K562 (cell line): ENCODE measurements at regions not wholly inside any gene's neighbourhood (a gene's known extent, or its start where the extent isn't known, plus 50 kb on each side); places are given as distances from the start of the nearest gene placed in this dataset.

Source experiments
- ATAC-seq: fragments of 200-7000 bp; cut with Tn5 transposase; 3 replicates; pipeline ENCODE4 v1.9.1; 2020; ENCODE audit warnings: moderate library complexity
- BruUV-seq: library from RNA; stranded (reverse); fragments of 400-500 nt; replicated peaks from 2 replicates; lab custom pipeline; 2021; lab: Mats Ljungman, UMichigan
- CTCF ChIA-PET: fragments of 300-600 bp; formaldehyde crosslinking; extraction: SDS; loops from one replicate; lab custom pipeline; 2021; ENCODE audit warnings: low intra/inter-chr PET ratio; lab: Yijun Ruan, JAX
- POLR2A ChIA-PET: fragments of 300-600, 350-650 bp; sonication (Branson Sonifier 250); formaldehyde crosslinking; extraction: SDS; loops from one replicate; lab custom pipeline; 2021; ENCODE audit warnings: antibody characterized with exemption, inconsistent platforms; lab: Yijun Ruan, JAX
- DNase-seq, 4 experiments: peaks; one replicate each; pipeline versions ENCODE4 v3.0.0 to v3.0.0-alpha.2; 2011 to 2018; ENCODE audit warnings: low spot score in 3 of 4, mixed read lengths in 3 of 4; ENCODE audit errors: extremely low read depth in 1 of 4
- FAIRE-seq: peaks from 2 replicates; lab custom pipeline; 2011; peaks lifted over from hg19 to GRCh38; lab: Jason Lieb, UNC
- H2AFZ ChIP-seq: 2 replicates; pipeline ENCODE4 v1.6.0; 2011; ENCODE audit warnings: low read depth, low read length, control low read depth, inconsistent platforms
- H3K27ac ChIP-seq: fragments of 200-600 bp; 3 replicates; pipeline ENCODE4 v1.8.0; 2011; ENCODE audit warnings: low read depth, mild to moderate bottlenecking, control low read depth, inconsistent platforms, low read length, moderate library complexity, mixed read lengths; ENCODE audit errors: extremely low read depth
- H3K27me3 ChIP-seq, 2 experiments: fragments of 300-600 bp in 1 of 2; 2 replicates in 1 of 2; 3 replicates in 1 of 2; pipeline versions ENCODE4 v1.6.0 to v1.8.0; 2011; ENCODE audit warnings: inconsistent platforms in 2 of 2, low read length in 2 of 2, mild to moderate bottlenecking in 1 of 2, mixed read lengths in 1 of 2, moderate library complexity in 1 of 2; ENCODE audit not compliant: control insufficient read depth in 2 of 2, insufficient read depth in 2 of 2
- H3K36me3 ChIP-seq: fragments of 300-600 bp; 3 replicates; pipeline ENCODE4 v1.8.0; 2011; ENCODE audit warnings: mild to moderate bottlenecking, low read length, inconsistent platforms; ENCODE audit not compliant: control insufficient read depth, insufficient read depth
- H3K4me1 ChIP-seq, 2 experiments: fragments of 200-600 bp in 1 of 2; replicated peaks in 1 of 2; 2 replicates in 1 of 2; 3 replicates in 1 of 2; pipeline versions ENCODE4 v1.5.1 to v1.8.0; 2011; ENCODE audit warnings: inconsistent platforms in 2 of 2, low read length in 2 of 2, mild to moderate bottlenecking in 1 of 2, mixed read lengths in 1 of 2, moderate library complexity in 1 of 2; ENCODE audit not compliant: control insufficient read depth in 2 of 2, insufficient read depth in 2 of 2
- H3K4me2 ChIP-seq: 2 replicates; pipeline ENCODE4 v1.6.1; 2011; ENCODE audit warnings: low read length, control low read depth, inconsistent platforms, mixed read lengths; ENCODE audit not compliant: insufficient read depth
- H3K4me3 ChIP-seq: fragments of 200-600 bp; sonication (generic), shearing (Covaris generic); 2 replicates; pipeline ENCODE4 v1.5.1; 2016; ENCODE audit warnings: control low read depth, inconsistent platforms
- H3K79me2 ChIP-seq: fragments of 200-600 bp; 3 replicates; pipeline ENCODE4 v1.8.0; 2011; ENCODE audit warnings: low read length, inconsistent platforms; ENCODE audit not compliant: control insufficient read depth, insufficient read depth
- H3K9ac ChIP-seq, 2 experiments: 2 replicates each; pipeline versions ENCODE4 v1.6.0 to v1.6.1; 2011; ENCODE audit warnings: low read depth in 2 of 2, low read length in 2 of 2, control low read depth in 1 of 2, inconsistent platforms in 1 of 2, mild to moderate bottlenecking in 1 of 2, mixed read lengths in 1 of 2; ENCODE audit not compliant: insufficient read depth in 1 of 2
- H3K9me1 ChIP-seq: one replicate; pipeline ENCODE4 v1.6.0; 2011; ENCODE audit warnings: inconsistent platforms, mild to moderate bottlenecking, low read length, moderate library complexity; ENCODE audit not compliant: control insufficient read depth, insufficient read depth
- H3K9me3 ChIP-seq: replicated peaks from 2 replicates; pipeline ENCODE4 v1.5.1; 2011; ENCODE audit warnings: low read depth, low read length, inconsistent platforms; ENCODE audit not compliant: control insufficient read depth, insufficient read depth
- H4K20me1 ChIP-seq: replicated peaks from 2 replicates; pipeline ENCODE4 v1.6.1; 2011; ENCODE audit warnings: low read length, inconsistent platforms, mixed read lengths; ENCODE audit not compliant: control insufficient read depth, insufficient read depth
- BCL6 ChIP-seq: fragments of 250-450 bp; sonication (Bioruptor Pico); IDR thresholded peaks from 2 replicates; pipeline ENCODE4 v1.4.0; 2020
- CBX3 ChIP-seq, 2 experiments: IDR thresholded peaks; 1 replicate in 1 of 2; 2 replicates in 1 of 2; pipeline ENCODE4 v1.6.1; 2012; ENCODE audit warnings: inconsistent platforms in 2 of 2, low read length in 2 of 2, borderline replicate concordance in 1 of 2, control low read depth in 1 of 2
- DACH1 ChIP-seq: fragments of 450-650 bp; IDR thresholded peaks from 2 replicates; pipeline ENCODE4 v1.6.1; 2018; ENCODE audit not compliant: partially characterized antibody
- ELF4 ChIP-seq: fragments of 450-650 bp; formaldehyde crosslinking; IDR thresholded peaks from 2 replicates; pipeline ENCODE4 v1.4.0; 2022; ENCODE audit warnings: missing genetic modification characterization
- ETV5 ChIP-seq: sonication (generic); formaldehyde crosslinking; IDR thresholded peaks from 2 replicates; pipeline ENCODE4 v1.4.0; 2020; ENCODE audit warnings: low read depth, mild to moderate bottlenecking, missing genetic modification reagents
- MECOM ChIP-seq: fragments of 250-450 bp; sonication (Bioruptor Pico); IDR thresholded peaks from 2 replicates; pipeline ENCODE4 v1.8.0; 2022; ENCODE audit warnings: inconsistent platforms
- MIER1 ChIP-seq: fragments of 450-650 bp; IDR thresholded peaks from 2 replicates; pipeline ENCODE4 v1.6.1; 2016; ENCODE audit warnings: antibody characterized with exemption, mild to moderate bottlenecking, low read depth
- NFE2 ChIP-seq: IDR thresholded peaks from 2 replicates; pipeline ENCODE4 v1.6.1; 2014; ENCODE audit warnings: antibody characterized with exemption, low read depth
- NR1H2 ChIP-seq: sonication (generic); formaldehyde crosslinking; IDR thresholded peaks from 2 replicates; pipeline ENCODE4 v1.4.0; 2020; ENCODE audit warnings: mild to moderate bottlenecking, missing genetic modification reagents
- PRPF4 ChIP-seq: fragments of 200-400 bp; formaldehyde crosslinking; IDR thresholded peaks from one replicate; pipeline ENCODE4 v1.6.1; 2017; ENCODE audit warnings: low read length, low read depth, mild to moderate bottlenecking; ENCODE audit not compliant: insufficient read depth, poor library complexity, severe bottlenecking
- RFX7 ChIP-seq: fragments of 250-450 bp; sonication (Bioruptor Pico); IDR thresholded peaks from 2 replicates; pipeline ENCODE4 v1.5.1; 2021; ENCODE audit warnings: mild to moderate bottlenecking
- in situ Hi-C: fragments of 300-500 bp; cut with MboI; formaldehyde crosslinking; loops from 4 replicates; pipeline ENCODE4 v1.15.0; 2018; ENCODE audit warnings: inconsistent platforms, mixed read lengths
- intact Hi-C: fragments of 100-400 bp; cut with micrococcal nuclease; formaldehyde crosslinking; loops from 2 replicates; pipeline ENCODE4 v1.14.2; 2022
- TF ChIP-seq, protein P1 (sequence below): fragments of 450-650 bp; IDR thresholded peaks from 2 replicates; pipeline ENCODE4 v1.6.1; 2016; ENCODE audit warnings: low read depth

DNA sequence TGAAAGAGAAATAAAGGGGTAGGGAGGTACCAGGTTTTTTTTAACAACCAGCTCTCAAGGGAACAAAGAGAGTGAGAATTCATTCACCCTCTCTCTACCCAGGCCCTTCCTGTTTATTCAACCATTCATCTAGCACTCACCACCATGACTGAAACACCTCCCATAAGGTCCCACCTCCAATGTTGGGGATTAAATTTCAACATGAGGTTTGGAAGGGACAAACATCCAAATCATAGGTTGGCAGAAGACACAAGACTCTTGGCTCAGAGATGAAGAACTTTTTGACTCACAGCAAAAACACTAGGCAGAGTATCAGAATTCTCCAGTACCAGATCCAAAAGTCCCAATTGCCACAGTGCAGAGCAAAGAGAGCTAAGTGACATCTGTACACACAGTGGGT is 186.3 kb downstream of the EDN1 start:
- H2AFZ ChIP-seq = no peak overlapping the region
- H4K20me1 ChIP-seq = no peaks in the 10 kb centered on the region
- no peak for ATAC-seq
- no peaks in the 10 kb centered on the region; the same call in 1 of the 2 replicates for H3K9me3 ChIP-seq
- in situ Hi-C loops = no loop called here
- intact Hi-C loops = no loop called here
- no peaks in the 10 kb centered on the region for H3K4me1 ChIP-seq
- no peaks in the 10 kb centered on the region for H3K36me3 ChIP-seq
- no peaks in the 10 kb centered on the region for H3K27me3 ChIP-seq
- TF ChIP-seq BCL6 (CRISPR knock-in tag) (no peak), MECOM (CRISPR knock-in tag) (no peak), PRPF4 (no peak), NFE2 (no peak), RFX7 (CRISPR knock-in tag) (no peak), NR1H2 (CRISPR knock-in tag) (no peak), DACH1 (no peak), ELF4 (CRISPR knock-in tag) (no peak), ETV5 (CRISPR knock-in tag) (no peak), CBX3 (IDR thresholded peaks at IDR 0.05; ENCODE audit: borderline replicate concordance in 1 of 2, low read length in 2 of 2) (no peak), MIER1 (no peak)
- TF ChIP-seq, protein P1, sequence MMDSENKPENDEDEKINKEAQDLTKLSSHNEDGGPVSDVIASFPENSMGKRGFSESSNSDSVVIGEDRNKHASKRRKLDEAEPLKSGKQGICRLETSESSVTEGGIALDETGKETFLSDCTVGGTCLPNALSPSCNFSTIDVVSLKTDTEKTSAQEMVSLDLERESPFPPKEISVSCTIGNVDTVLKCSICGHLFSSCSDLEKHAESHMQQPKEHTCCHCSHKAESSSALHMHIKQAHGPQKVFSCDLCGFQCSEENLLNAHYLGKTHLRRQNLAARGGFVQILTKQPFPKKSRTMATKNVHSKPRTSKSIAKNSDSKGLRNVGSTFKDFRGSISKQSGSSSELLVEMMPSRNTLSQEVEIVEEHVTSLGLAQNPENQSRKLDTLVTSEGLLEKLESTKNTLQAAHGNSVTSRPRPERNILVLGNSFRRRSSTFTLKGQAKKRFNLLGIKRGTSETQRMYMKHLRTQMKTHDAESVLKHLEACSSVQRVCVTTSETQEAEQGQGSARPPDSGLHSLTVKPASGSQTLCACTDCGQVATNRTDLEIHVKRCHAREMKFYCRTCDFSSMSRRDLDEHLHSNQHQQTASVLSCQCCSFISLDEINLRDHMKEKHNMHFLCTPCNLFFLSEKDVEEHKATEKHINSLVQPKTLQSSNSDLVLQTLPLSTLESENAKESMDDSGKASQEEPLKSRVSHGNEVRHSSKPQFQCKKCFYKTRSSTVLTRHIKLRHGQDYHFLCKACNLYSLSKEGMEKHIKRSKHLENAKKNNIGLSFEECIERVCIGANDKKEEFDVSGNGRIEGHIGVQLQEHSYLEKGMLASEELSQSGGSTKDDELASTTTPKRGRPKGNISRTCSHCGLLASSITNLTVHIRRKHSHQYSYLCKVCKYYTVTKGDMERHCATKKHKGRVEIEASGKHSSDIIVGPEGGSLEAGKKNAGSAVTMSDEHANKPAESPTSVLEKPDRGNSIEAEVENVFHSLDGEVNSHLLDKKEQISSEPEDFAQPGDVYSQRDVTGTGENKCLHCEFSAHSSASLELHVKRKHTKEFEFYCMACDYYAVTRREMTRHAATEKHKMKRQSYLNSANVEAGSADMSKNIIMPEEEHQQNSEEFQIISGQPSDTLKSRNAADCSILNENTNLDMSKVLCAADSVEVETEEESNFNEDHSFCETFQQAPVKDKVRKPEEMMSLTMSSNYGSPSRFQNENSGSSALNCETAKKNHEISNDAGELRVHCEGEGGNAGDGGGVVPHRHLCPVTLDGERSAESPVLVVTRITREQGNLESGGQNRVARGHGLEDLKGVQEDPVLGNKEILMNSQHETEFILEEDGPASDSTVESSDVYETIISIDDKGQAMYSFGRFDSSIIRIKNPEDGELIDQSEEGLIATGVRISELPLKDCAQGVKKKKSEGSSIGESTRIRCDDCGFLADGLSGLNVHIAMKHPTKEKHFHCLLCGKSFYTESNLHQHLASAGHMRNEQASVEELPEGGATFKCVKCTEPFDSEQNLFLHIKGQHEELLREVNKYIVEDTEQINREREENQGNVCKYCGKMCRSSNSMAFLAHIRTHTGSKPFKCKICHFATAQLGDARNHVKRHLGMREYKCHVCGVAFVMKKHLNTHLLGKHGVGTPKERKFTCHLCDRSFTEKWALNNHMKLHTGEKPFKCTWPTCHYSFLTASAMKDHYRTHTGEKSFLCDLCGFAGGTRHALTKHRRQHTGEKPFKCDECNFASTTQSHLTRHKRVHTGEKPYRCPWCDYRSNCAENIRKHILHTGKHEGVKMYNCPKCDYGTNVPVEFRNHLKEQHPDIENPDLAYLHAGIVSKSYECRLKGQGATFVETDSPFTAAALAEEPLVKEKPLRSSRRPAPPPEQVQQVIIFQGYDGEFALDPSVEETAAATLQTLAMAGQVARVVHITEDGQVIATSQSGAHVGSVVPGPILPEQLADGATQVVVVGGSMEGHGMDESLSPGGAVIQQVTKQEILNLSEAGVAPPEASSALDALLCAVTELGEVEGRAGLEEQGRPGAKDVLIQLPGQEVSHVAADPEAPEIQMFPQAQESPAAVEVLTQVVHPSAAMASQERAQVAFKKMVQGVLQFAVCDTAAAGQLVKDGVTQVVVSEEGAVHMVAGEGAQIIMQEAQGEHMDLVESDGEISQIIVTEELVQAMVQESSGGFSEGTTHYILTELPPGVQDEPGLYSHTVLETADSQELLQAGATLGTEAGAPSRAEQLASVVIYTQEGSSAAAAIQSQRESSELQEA = no peak
- TF ChIP-seq, all 486 proteins: peak for 0
- FAIRE-seq (no peak), DNase-seq (no peak)
- H3K4me2 ChIP-seq = no peak overlapping the region
- no peaks in the 10 kb centered on the region for H3K79me2 ChIP-seq
- H3K27ac ChIP-seq = no peak overlapping the region
- no peaks in the 10 kb centered on the region for H3K9me1 ChIP-seq
- ChIA-PET POLR2A (interaction anchor here (0.7 kb wide), 1 partner anchor 53 kb away, joined by 3 read pairs; no protein-coding TSS in a partner anchor), CTCF (no interaction called here)
- H3K4me3 ChIP-seq = no peak overlapping the region
- BruUV-seq = no TSS peak
- H3K9ac ChIP-seq = no peak overlapping the region
